ENCODE measurements at regions not wholly inside any gene's neighbourhood (a gene's known extent, or its start where the extent isn't known, plus 50 kb on each side); places are given as distances from the start of the nearest gene placed in this dataset.

DNA sequence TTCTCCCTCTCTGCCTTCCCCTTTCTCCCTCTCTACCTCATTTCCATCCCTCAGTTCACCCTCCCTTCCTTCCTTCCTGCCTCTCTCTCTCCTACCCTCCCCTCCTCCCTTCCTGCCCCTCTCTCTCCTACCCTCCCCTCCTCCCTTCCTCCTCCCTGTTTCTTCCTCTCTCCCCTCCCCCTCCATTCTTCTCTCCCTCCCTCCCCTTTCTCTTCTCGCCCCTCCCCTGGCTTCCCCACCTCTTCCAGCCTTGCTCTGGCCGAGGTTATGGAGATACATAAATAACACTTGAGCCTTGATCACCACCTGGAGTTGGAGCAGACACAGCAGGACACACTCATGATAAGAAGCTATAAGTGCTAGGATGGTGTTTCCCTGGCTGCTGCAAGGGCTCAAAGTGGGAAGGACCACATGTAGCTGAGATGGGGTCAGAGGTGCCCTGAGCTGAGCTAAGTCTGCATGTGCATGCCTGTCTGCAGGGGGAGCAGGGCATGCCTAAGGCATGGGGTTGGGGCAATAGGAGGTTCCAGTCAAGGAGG is 326.1 kb upstream of the HS6ST1 start:
- Histone ChIP-seq H3K9me3 (ENCODE audit: control insufficient read depth, insufficient read depth, low read length) (no peaks in the 10 kb centered on the region), H3K27me3 (ENCODE audit: control insufficient read depth, insufficient read depth, low read length) (peaks cover 5% of the 10 kb centered on the region), H3K4me3 (ENCODE audit: low read depth, low read length) (no peak overlapping the region; the same call in 1 of the 2 replicates), H3K9ac (ENCODE audit: low read depth, low read length) (0 out of 2 replicates have a peak overlapping the region, but pooled peaks have one; percentile 22), H3K36me3 (ENCODE audit: control insufficient read depth, insufficient read depth, low read length) (no peaks in the 10 kb centered on the region), H3K4me1 (ENCODE audit: control insufficient read depth, insufficient read depth, low read length) (peaks cover 24% of the 10 kb centered on the region), H3K27ac (ENCODE audit: low read depth, low read length) (peak overlapping the region; percentile 84)

DNA sequence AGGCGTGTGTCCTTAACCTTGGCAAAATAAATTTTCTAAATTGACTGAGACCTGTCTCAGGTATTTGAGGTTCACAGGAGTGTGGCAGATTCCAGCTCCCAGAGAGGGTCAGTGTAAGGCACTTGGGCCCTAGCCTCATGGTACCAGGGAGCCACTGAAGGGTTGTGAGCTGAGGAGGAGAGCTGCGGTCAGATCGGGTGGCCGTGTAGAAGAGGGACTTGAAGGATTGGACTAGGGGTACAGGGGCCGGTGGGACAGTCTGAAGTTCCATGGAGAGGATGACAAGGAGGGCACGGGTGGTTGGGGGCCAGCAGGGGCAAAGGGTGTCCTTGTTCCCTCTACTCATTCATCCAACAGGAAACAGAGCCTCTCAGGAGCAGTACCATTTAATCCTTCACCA is 327.0 kb upstream of the HS6ST1 start:
- H3K27me3 ChIP-seq (ENCODE audit: control insufficient read depth, insufficient read depth, low read length): peaks cover 5% of the 10 kb centered on the region
- peaks cover 24% of the 10 kb centered on the region for H3K4me1 ChIP-seq (ENCODE audit: control insufficient read depth, insufficient read depth, low read length)
- H3K9ac ChIP-seq (ENCODE audit: low read depth, low read length): no peak overlapping the region
- no peaks in the 10 kb centered on the region for H3K36me3 ChIP-seq (ENCODE audit: control insufficient read depth, insufficient read depth, low read length)
- no peaks in the 10 kb centered on the region for H3K9me3 ChIP-seq (ENCODE audit: control insufficient read depth, insufficient read depth, low read length)
- H3K27ac ChIP-seq (ENCODE audit: low read depth, low read length): peak overlapping the region; percentile 84
- no peak overlapping the region for H3K4me3 ChIP-seq (ENCODE audit: low read depth, low read length)

DNA sequence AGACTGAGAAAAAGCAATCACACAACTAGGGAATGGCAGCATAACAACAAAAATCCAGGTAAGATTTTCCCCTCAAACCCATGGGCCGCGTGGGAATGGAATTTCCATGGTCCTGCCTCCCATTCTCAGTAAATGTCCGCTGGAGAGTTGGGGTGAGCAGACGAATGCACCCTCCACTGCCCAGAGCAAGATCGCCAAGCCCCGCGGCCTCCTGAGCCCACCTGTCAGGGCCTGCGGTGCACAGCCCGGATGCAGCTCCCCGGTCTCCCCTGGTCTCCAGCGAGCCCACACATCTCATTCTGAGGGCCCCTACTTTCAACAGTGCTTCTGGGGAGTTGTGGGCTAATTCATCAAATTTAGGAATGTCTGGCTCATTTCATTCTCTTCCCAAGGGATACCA is 327.4 kb upstream of the HS6ST1 start:
- Histone ChIP-seq H3K27ac (ENCODE audit: low read depth, low read length) (no peak overlapping the region), H3K9ac (ENCODE audit: low read depth, low read length) (no peak overlapping the region), H3K36me3 (ENCODE audit: control insufficient read depth, insufficient read depth, low read length) (no peaks in the 10 kb centered on the region), H3K9me3 (ENCODE audit: control insufficient read depth, insufficient read depth, low read length) (no peaks in the 10 kb centered on the region), H3K27me3 (ENCODE audit: control insufficient read depth, insufficient read depth, low read length) (peaks cover 5% of the 10 kb centered on the region), H3K4me1 (ENCODE audit: control insufficient read depth, insufficient read depth, low read length) (peaks cover 24% of the 10 kb centered on the region), H3K4me3 (ENCODE audit: low read depth, low read length) (no peak overlapping the region)

DNA sequence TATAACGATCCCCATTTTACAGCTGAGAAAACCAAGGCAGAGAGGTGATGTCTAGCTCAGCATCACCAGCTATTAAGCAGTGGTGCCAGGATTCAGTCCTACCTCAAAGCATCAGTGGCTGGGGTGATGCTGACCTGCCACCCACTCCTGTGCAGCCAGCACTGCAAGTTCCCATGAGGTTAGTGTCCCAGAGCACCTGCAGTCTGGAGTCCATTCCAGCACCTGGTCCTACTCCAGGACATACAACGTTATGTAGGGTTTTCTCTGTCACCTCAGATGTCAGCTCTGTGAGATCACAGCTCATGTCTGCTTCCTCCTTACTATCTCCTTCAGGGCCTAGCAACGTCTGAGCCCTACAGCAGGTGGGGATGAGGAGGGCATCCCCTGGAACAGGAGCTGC is 328.0 kb upstream of the HS6ST1 start:
- Histone ChIP-seq H3K4me1 (ENCODE audit: control insufficient read depth, insufficient read depth, low read length) (peaks cover 24% of the 10 kb centered on the region), H3K27me3 (ENCODE audit: control insufficient read depth, insufficient read depth, low read length) (peaks cover 3% of the 10 kb centered on the region), H3K27ac (ENCODE audit: low read depth, low read length) (no peak overlapping the region), H3K9me3 (ENCODE audit: control insufficient read depth, insufficient read depth, low read length) (no peaks in the 10 kb centered on the region), H3K4me3 (ENCODE audit: low read depth, low read length) (no peak overlapping the region), H3K36me3 (ENCODE audit: control insufficient read depth, insufficient read depth, low read length) (no peaks in the 10 kb centered on the region), H3K9ac (ENCODE audit: low read depth, low read length) (no peak overlapping the region)

DNA sequence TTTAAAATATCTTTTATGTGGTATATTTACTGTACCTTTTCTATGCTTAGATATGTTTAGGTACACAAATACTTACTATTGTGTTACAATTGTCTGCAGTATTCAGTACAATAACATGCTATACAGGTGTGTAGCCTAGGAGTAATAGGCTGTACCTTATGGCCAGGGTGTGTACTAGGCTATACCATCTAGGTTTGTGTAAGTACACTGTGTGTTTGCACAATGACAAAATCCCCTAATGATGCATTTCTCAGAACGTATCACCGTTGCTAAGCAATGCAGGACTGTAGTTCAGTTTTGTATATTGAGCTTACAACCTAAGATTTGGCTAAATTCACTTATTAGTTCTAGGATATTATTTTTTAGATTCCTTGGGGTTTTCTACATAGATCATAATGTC is 332.3 kb upstream of the HS6ST1 start:
- no peak overlapping the region for H3K27ac ChIP-seq (ENCODE audit: low read depth, low read length)
- H3K36me3 ChIP-seq (ENCODE audit: control insufficient read depth, insufficient read depth, low read length): no peaks in the 10 kb centered on the region
- H3K9me3 ChIP-seq (ENCODE audit: control insufficient read depth, insufficient read depth, low read length): no peaks in the 10 kb centered on the region
- H3K9ac ChIP-seq (ENCODE audit: low read depth, low read length): no peak overlapping the region
- no peaks in the 10 kb centered on the region for H3K27me3 ChIP-seq (ENCODE audit: control insufficient read depth, insufficient read depth, low read length)
- no peaks in the 10 kb centered on the region; the same call in 1 of the 2 replicates for H3K4me1 ChIP-seq (ENCODE audit: control insufficient read depth, insufficient read depth, low read length)
- H3K4me3 ChIP-seq (ENCODE audit: low read depth, low read length): no peak overlapping the region

DNA sequence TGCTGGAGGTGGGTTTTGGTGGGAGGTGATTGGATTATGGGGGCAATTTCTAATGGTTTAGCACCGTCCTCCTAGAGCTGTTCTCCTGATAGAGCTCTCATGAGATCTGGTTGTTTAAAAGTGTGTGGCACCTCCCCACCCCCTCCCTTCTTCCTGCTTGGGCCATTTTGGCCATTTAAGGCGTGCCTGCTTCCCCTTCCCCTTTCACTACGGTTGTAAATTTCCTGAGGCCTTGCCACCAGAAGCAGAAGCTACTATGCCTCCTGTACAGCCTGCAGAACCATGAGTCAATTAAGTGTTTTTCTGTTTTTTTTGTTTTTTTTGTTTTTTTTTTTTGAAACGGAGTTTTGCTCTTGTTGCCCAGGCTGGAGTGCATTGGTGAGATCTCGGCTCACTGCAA is 335.7 kb upstream of the HS6ST1 start:
- Histone ChIP-seq H3K9ac (ENCODE audit: low read depth, low read length) (no peak overlapping the region), H3K9me3 (ENCODE audit: control insufficient read depth, insufficient read depth, low read length) (no peaks in the 10 kb centered on the region), H3K27me3 (ENCODE audit: control insufficient read depth, insufficient read depth, low read length) (no peaks in the 10 kb centered on the region), H3K4me1 (ENCODE audit: control insufficient read depth, insufficient read depth, low read length) (no peaks in the 10 kb centered on the region), H3K36me3 (ENCODE audit: control insufficient read depth, insufficient read depth, low read length) (no peaks in the 10 kb centered on the region), H3K27ac (ENCODE audit: low read depth, low read length) (no peak overlapping the region), H3K4me3 (ENCODE audit: low read depth, low read length) (no peak overlapping the region)

DNA sequence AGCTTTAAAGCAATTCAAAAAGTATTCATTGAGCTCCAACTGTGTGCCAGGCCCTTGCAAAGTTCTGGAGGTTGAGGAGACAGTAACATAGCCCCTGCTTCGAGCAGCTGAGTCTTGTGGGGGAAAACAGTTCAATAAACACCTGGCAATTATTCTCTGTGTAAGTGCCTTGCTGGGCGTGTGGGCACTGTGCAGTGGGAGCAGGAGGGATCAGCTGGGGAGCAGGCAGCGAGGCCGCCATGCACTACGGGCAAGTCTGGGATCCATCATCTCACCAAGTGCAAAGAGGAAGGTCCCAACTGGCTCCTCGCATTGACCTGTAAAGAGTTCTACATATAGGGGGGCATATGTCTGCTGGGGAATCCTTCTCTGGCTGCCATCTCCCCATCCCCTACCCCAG is 342.2 kb upstream of the HS6ST1 start:
- H3K36me3 ChIP-seq (ENCODE audit: control insufficient read depth, insufficient read depth, low read length): no peaks in the 10 kb centered on the region

DNA sequence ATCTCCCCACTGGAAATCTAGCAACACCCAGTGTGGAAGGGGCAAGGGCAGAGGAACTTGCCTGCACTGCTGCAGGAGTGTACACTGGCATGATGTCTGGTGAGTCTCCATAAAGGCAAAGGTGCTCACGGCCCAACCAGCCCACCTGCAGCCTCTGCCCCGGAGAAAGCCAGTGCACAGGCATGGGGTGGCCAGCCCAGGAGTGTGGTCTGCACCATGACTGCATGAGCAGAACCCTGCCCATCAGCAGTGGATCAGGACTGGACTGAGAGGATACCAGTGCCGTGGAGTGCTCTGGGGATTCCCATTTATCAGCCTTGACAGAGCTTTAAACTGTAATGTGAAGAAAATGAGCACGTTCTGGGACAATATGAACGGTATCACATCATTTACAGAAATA is 342.6 kb upstream of the HS6ST1 start:
- no peaks in the 10 kb centered on the region for H3K27me3 ChIP-seq (ENCODE audit: control insufficient read depth, insufficient read depth, low read length)
- H3K4me3 ChIP-seq (ENCODE audit: low read depth, low read length): no peak overlapping the region
- no peaks in the 10 kb centered on the region for H3K9me3 ChIP-seq (ENCODE audit: control insufficient read depth, insufficient read depth, low read length)
- H3K36me3 ChIP-seq (ENCODE audit: control insufficient read depth, insufficient read depth, low read length): no peaks in the 10 kb centered on the region
- peaks cover 5% of the 10 kb centered on the region; the same call in 1 of the 2 replicates for H3K4me1 ChIP-seq (ENCODE audit: control insufficient read depth, insufficient read depth, low read length)
- no peak overlapping the region for H3K9ac ChIP-seq (ENCODE audit: low read depth, low read length)
- H3K27ac ChIP-seq (ENCODE audit: low read depth, low read length): no peak overlapping the region

More for the DNA sequence above, 342.2 kb upstream of the HS6ST1 start:
- Histone ChIP-seq H3K27ac (ENCODE audit: low read depth, low read length) (no peak overlapping the region), H3K4me1 (ENCODE audit: control insufficient read depth, insufficient read depth, low read length) (peaks cover 5% of the 10 kb centered on the region; the same call in 1 of the 2 replicates), H3K9me3 (ENCODE audit: control insufficient read depth, insufficient read depth, low read length) (no peaks in the 10 kb centered on the region), H3K9ac (ENCODE audit: low read depth, low read length) (no peak overlapping the region), H3K4me3 (ENCODE audit: low read depth, low read length) (no peak overlapping the region), H3K27me3 (ENCODE audit: control insufficient read depth, insufficient read depth, low read length) (no peaks in the 10 kb centered on the region)

DNA sequence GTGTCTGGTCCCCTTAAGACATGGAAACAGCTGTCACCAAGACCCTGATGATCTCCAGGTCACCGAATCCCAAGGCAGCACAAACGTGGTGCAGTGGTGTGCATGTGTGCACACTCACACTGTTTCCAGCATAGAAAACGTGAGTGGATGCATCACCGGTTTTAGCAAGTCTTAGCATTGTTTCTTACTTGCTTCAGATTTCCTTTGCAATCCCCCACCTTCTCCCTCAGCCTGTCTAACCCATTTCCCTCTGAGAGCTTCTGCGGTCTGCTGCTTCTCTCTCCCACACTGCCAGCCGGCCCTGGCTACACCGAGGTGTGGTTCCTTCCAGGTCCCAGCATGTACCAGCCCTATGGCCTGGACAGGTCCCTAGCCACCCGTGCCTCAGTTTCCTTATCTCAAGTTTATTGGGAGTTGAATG is 343.4 kb upstream of the HS6ST1 start:
- Histone ChIP-seq H3K9me3 (ENCODE audit: control insufficient read depth, insufficient read depth, low read length) (no peaks in the 10 kb centered on the region), H3K27ac (ENCODE audit: low read depth, low read length) (no peak overlapping the region), H3K4me3 (ENCODE audit: low read depth, low read length) (no peak overlapping the region), H3K9ac (ENCODE audit: low read depth, low read length) (no peak overlapping the region), H3K36me3 (ENCODE audit: control insufficient read depth, insufficient read depth, low read length) (no peaks in the 10 kb centered on the region), H3K27me3 (ENCODE audit: control insufficient read depth, insufficient read depth, low read length) (no peaks in the 10 kb centered on the region), H3K4me1 (ENCODE audit: control insufficient read depth, insufficient read depth, low read length) (peaks cover 5% of the 10 kb centered on the region; the same call in 1 of the 2 replicates)

DNA sequence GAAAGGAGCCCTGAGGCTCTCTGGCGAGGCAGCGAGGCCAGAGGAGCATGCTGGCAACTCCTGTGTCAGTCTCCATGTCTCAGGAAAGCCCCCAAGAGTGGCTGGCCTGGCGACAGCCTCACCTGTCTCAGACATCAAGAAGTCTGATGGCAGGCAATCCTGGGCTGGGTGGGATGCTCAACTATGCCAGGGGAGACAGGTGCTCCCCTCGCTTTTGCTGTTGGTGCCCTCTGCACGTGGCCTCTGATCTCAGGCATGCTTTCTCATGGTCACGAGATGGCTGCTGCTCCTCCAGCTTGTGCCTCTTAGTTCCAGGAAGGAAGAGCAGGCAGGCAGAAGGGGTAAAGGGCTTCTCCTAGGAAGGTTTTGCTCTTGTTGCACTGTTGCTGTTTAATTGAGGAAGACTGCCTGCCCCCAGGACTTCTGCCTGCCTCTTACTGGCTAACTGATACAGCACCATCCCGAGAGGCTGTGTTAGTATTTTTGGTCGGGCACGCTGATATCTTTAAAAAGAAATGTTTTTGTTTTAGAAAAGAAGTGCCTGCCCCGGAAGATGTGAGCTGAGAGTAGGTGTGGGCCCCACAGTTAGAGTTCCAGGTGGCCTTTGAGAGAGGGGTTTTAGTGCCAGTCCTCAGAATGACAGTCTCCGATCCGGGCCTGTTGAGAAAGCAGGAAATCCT is 344.8 kb upstream of the HS6ST1 start:
- Histone ChIP-seq H3K9ac (ENCODE audit: low read depth, low read length) (no peak overlapping the region), H3K27ac (ENCODE audit: low read depth, low read length) (no peak overlapping the region), H3K27me3 (ENCODE audit: control insufficient read depth, insufficient read depth, low read length) (no peaks in the 10 kb centered on the region), H3K9me3 (ENCODE audit: control insufficient read depth, insufficient read depth, low read length) (no peaks in the 10 kb centered on the region), H3K36me3 (ENCODE audit: control insufficient read depth, insufficient read depth, low read length) (no peaks in the 10 kb centered on the region), H3K4me3 (ENCODE audit: low read depth, low read length) (no peak overlapping the region), H3K4me1 (ENCODE audit: control insufficient read depth, insufficient read depth, low read length) (peaks cover 5% of the 10 kb centered on the region; the same call in 1 of the 2 replicates)

DNA sequence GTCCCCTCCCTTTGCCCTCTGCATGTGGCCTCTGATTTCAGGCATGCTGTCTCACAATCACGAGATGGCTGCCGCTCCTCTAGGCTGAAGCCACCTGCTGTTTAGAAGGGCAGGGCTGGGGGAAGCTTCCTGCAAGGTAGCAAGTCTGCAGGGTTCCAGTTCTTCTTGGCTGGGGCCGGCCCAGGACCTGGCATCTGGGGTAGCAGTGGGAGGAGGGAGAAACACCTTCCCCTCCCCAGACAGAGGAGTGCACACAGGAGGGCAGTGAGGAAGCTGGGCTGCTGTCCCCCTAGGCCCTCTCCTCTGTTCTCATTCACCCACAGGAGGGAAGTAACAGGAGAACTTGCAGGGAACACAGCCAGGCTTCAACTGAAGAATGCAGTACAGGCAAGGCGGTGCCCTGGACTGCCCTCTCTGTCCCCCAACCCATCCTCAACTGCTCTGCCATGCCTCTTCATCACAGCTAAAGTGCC is 345.9 kb upstream of the HS6ST1 start:
- Histone ChIP-seq H3K27ac (ENCODE audit: low read depth, low read length) (no peak overlapping the region), H3K4me3 (ENCODE audit: low read depth, low read length) (no peak overlapping the region), H3K9me3 (ENCODE audit: control insufficient read depth, insufficient read depth, low read length) (no peaks in the 10 kb centered on the region), H3K27me3 (ENCODE audit: control insufficient read depth, insufficient read depth, low read length) (no peaks in the 10 kb centered on the region), H3K9ac (ENCODE audit: low read depth, low read length) (no peak overlapping the region), H3K36me3 (ENCODE audit: control insufficient read depth, insufficient read depth, low read length) (no peaks in the 10 kb centered on the region), H3K4me1 (ENCODE audit: control insufficient read depth, insufficient read depth, low read length) (peaks cover 5% of the 10 kb centered on the region; the same call in 1 of the 2 replicates)
